Effector memory CD4-positive, alpha-beta T cell (primary cell): ENCODE measurements at regions not wholly inside any gene's neighbourhood (a gene's known extent, or its start where the extent isn't known, plus 50 kb on each side); places are given as distances from the start of the nearest gene placed in this dataset.

ENCODE experiments used
- DNase-seq, 3 donors: peaks; one replicate each; pipeline ENCODE4 v3.0.0-alpha.2; 2020
- H3K27ac ChIP-seq: 2 replicates; pipeline ENCODE4 v1.7.0; 2013; ENCODE audit warnings: mild to moderate bottlenecking, low read length, moderate library complexity; ENCODE audit not compliant: insufficient read depth, poor library complexity, severe bottlenecking
- H3K27me3 ChIP-seq: replicated peaks from 2 replicates; pipeline ENCODE4 v1.7.0; 2013; ENCODE audit warnings: mild to moderate bottlenecking, low read length; ENCODE audit not compliant: insufficient read depth, control insufficient read depth, poor library complexity, severe bottlenecking
- H3K36me3 ChIP-seq: 2 replicates; pipeline ENCODE4 v1.7.0; 2013; ENCODE audit warnings: mild to moderate bottlenecking, low read length, moderate library complexity; ENCODE audit not compliant: control insufficient read depth, insufficient read depth
- H3K4me1 ChIP-seq: 2 replicates; pipeline ENCODE4 v1.7.0; 2013; ENCODE audit warnings: low read length, mild to moderate bottlenecking; ENCODE audit not compliant: control insufficient read depth, insufficient read depth, poor library complexity, severe bottlenecking
- H3K4me3 ChIP-seq: 2 replicates; pipeline ENCODE4 v1.7.0; 2013; ENCODE audit warnings: low read length, low read depth, mild to moderate bottlenecking; ENCODE audit not compliant: insufficient read depth, poor library complexity, severe bottlenecking
- H3K9me3 ChIP-seq: 2 replicates; pipeline ENCODE4 v1.7.0; 2013; ENCODE audit warnings: mild to moderate bottlenecking, low read length, moderate library complexity; ENCODE audit not compliant: control insufficient read depth

GRCh38 chr7:159238541-159238940 lies 93.9 kb upstream of the VIPR2 start:
- H3K27ac ChIP-seq = no peak overlapping the region
- no peak for DNase-seq
- no peaks in the 10 kb centered on the region for H3K27me3 ChIP-seq
- no peaks in the 10 kb centered on the region for H3K36me3 ChIP-seq
- H3K4me1 ChIP-seq = no peaks in the 10 kb centered on the region
- H3K9me3 ChIP-seq = no peaks in the 10 kb centered on the region
- no peak overlapping the region for H3K4me3 ChIP-seq

DNA sequence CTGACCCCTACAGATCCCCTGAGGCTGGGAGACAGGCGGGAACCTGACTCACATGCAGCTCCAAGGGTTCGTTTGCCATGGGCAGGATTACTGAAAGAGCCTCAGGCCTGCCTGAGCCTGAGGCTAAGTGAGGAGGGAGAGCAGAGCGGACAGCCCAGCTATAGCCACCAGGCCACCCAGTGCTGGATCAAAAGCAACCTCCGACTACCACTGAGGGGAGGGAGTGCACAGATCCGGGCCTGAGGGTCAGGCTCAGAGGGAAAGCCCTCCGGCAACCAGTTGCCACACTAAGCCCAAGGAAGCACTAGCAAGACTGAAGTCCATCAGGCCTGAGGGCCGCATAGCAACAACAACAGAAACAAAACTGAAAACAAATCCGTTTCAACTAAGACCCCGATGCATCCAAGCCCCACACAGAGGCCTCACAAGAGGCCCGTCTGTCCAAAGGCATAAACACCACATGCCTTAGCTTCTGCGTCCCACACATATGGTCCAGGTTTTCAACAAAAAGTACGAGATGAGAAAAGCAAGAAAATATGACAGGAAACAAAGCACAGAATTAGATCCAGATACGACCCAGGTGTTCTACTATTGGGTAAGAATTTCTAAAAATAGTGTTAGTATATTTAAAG lies 92.5 kb upstream of the VIPR2 start:
- Histone ChIP-seq H3K9me3 (no peaks in the 10 kb centered on the region), H3K36me3 (no peaks in the 10 kb centered on the region), H3K4me3 (no peak overlapping the region), H3K4me1 (no peaks in the 10 kb centered on the region), H3K27me3 (no peaks in the 10 kb centered on the region), H3K27ac (no peak overlapping the region)
- DNase-seq = no peak

GRCh38 chr7:159231017-159231416 lies 86.3 kb upstream of the VIPR2 start:
- Histone ChIP-seq H3K9me3 (no peaks in the 10 kb centered on the region), H3K4me3 (no peak overlapping the region), H3K4me1 (no peaks in the 10 kb centered on the region), H3K27ac (no peak overlapping the region), H3K36me3 (no peaks in the 10 kb centered on the region), H3K27me3 (no peaks in the 10 kb centered on the region)
- no peak for DNase-seq

DNA sequence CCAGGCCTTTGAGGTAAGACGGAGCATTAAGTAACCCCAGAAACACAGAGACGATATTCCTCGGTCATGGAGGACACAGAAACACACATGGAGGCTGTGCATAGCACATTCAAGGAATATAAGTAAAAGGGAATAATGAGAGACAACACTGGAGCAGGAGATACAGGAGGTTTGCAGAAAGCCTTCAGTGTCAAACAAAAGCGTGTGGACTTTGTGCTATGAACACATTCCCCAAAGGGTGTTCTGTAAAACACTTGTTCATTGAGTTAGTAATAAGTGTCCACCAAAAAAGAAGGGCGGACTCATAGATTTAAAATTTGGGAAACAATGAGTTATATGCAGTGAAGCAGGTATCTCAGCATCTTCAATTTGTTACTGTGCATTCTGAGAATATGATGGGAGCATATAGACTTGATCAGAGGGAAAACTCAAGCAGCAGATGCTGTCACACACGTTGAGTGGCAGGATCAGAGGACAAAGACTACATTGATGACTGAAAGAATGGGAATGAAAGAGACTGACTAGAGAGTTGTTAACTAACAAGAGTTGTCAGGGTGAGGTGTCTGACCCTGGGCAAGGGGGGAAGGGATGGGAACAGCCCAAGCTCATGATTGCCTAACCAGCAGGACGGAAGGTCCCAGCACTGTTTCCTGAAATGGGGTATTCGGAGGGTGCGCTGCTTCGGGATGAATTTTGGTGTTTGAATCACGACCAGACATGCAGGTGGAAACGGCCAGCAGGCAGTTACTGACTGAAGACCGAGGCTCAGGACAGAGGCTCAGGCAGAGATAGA lies 85.2 kb upstream of the VIPR2 start:
- no peak for DNase-seq
- Histone ChIP-seq H3K36me3 (no peaks in the 10 kb centered on the region), H3K4me3 (no peak overlapping the region), H3K4me1 (no peaks in the 10 kb centered on the region), H3K9me3 (no peaks in the 10 kb centered on the region), H3K27ac (no peak overlapping the region), H3K27me3 (no peaks in the 10 kb centered on the region)

GRCh38 chr7:159227433-159227832 lies 82.8 kb upstream of the VIPR2 start:
- H3K27me3 ChIP-seq = no peaks in the 10 kb centered on the region
- no peaks in the 10 kb centered on the region for H3K4me1 ChIP-seq
- no peak overlapping the region for H3K4me3 ChIP-seq
- H3K27ac ChIP-seq = no peak overlapping the region
- no peaks in the 10 kb centered on the region for H3K9me3 ChIP-seq
- H3K36me3 ChIP-seq = no peaks in the 10 kb centered on the region
- DNase-seq = no peak

- no peak for DNase-seq
- Histone ChIP-seq H3K4me3 (no peak overlapping the region), H3K4me1 (no peaks in the 10 kb centered on the region), H3K36me3 (no peaks in the 10 kb centered on the region), H3K27ac (no peak overlapping the region), H3K9me3 (no peaks in the 10 kb centered on the region), H3K27me3 (no peaks in the 10 kb centered on the region)
These were observed 81.5 kb upstream of the VIPR2 start for GRCh38 chr7:159226011-159226702.

GRCh38 chr7:159218607-159219006 lies 73.9 kb upstream of the VIPR2 start:
- Histone ChIP-seq H3K36me3 (no peaks in the 10 kb centered on the region), H3K4me3 (no peak overlapping the region), H3K27ac (no peak overlapping the region), H3K9me3 (no peaks in the 10 kb centered on the region), H3K4me1 (no peaks in the 10 kb centered on the region), H3K27me3 (no peaks in the 10 kb centered on the region)
- DNase-seq = no peak

DNA sequence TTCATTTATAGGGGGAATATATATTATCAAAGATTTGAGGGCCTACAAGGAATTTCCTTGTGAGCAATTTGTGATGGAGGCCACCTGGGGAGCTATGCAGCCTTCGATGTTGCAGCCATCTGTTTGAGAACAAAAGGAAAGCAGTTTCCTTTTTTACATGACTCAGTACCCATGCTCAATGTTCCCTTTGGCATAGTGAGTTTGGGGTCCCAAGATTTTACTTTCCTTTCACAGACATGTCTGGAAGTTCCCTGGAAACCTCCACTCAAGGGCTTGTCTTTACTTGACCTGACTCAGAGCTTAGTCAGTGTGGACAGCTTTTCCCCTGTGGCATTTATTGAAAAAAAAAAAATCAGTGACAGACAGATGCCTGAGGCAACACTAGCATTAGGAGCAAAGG lies 73.5 kb upstream of the VIPR2 start:
- no peaks in the 10 kb centered on the region for H3K4me1 ChIP-seq
- H3K4me3 ChIP-seq = no peak overlapping the region
- no peaks in the 10 kb centered on the region for H3K36me3 ChIP-seq
- no peak overlapping the region for H3K27ac ChIP-seq
- no peak for DNase-seq
- no peaks in the 10 kb centered on the region for H3K27me3 ChIP-seq
- H3K9me3 ChIP-seq = no peaks in the 10 kb centered on the region

DNA sequence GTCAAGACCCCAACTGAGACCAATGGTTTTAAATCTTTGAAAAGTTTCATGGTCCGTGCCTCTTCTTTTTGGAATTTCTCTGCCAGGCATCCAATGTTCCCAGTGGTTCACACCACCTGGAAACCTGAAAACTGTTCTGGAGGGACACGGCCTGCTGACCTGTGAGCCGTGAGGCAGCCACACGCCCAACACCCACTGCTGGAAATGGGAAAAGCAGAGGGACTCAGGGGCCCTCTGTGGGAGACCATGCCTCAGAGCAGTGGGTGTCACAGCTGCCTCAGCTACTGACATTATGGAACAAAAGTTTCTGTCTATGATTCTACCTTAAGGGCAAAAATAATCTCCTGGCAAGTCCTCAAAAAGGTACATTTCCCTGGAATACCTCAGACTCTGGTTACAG lies 70.4 kb upstream of the VIPR2 start:
- H3K27me3 ChIP-seq = no peaks in the 10 kb centered on the region

DNA sequence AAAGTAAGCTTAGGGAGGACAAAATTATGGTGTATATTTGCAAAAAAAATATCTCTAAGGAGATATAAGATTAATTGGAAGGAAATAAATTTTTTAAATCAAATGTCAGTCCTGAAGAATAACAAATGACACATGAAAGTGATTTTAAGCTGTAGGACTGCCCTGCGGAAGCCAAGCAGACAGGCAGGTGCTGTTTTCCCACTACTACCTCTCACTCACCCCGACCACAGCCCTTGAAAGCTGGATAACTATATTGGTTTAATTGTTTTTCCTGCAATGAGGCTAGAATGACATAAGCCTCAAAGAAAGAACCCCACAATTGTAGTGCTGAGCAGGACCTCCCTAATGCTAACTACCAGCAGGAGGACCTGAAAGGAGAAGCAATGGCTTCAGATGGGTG lies 68.6 kb upstream of the VIPR2 start:
- Histone ChIP-seq H3K27ac (no peak overlapping the region), H3K27me3 (no peaks in the 10 kb centered on the region), H3K36me3 (no peaks in the 10 kb centered on the region), H3K4me3 (no peak overlapping the region), H3K4me1 (no peaks in the 10 kb centered on the region), H3K9me3 (no peaks in the 10 kb centered on the region)
- no peak for DNase-seq

More for the DNA sequence above, 70.4 kb upstream of the VIPR2 start:
- H3K36me3 ChIP-seq = no peaks in the 10 kb centered on the region
- no peaks in the 10 kb centered on the region for H3K9me3 ChIP-seq
- H3K4me3 ChIP-seq = no peak overlapping the region
- no peak for DNase-seq
- no peaks in the 10 kb centered on the region for H3K4me1 ChIP-seq
- no peak overlapping the region for H3K27ac ChIP-seq
